OCI-LY3 (cell line): ENCODE measurements at regions not wholly inside any gene's neighbourhood (a gene's known extent, or its start where the extent isn't known, plus 50 kb on each side); places are given as distances from the start of the nearest gene placed in this dataset.

Source experiments
- EZH2phosphoT487 ChIP-seq: fragments of 200-600 bp; shearing (Covaris generic); IDR thresholded peaks from 2 replicates; pipeline ENCODE4 v1.6.1; 2018; ENCODE audit warnings: antibody characterized with exemption, mixed run types, low read depth
- TF ChIP-seq, protein P1 (sequence below): fragments of 200-600, 300-600 bp; sonication (generic); IDR thresholded peaks from 2 replicates; pipeline ENCODE4 v1.5.1; 2014; ENCODE audit warnings: antibody characterized with exemption, low read length, low read depth

DNA sequence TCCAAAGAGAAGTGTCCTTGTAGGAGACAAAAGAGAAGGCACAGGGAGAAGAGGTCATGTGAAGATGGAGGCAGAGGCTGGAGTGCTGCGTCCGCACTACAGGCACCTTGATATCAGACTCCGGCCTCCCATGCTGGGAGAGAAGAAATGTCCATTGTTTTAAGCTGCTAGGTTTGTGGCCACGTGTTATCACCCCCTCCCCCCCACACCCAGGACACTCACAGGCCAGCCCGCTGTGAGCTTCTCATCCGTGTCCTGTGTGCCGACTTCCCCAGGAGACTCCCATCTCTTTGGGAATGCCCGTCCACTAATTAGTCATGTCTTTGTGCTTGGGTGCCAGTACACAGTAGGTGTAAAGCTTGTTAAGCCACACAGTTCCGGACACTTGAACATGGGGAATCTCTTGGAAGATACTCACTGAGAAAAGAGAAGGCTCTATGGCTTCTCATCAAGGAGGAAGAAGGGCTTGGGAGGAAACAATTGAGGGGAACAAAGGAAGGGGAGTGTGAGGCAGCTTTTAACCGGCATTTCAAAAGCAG is 1234.7 kb downstream of the TBC1D22A start:
- TF ChIP-seq, protein P1, sequence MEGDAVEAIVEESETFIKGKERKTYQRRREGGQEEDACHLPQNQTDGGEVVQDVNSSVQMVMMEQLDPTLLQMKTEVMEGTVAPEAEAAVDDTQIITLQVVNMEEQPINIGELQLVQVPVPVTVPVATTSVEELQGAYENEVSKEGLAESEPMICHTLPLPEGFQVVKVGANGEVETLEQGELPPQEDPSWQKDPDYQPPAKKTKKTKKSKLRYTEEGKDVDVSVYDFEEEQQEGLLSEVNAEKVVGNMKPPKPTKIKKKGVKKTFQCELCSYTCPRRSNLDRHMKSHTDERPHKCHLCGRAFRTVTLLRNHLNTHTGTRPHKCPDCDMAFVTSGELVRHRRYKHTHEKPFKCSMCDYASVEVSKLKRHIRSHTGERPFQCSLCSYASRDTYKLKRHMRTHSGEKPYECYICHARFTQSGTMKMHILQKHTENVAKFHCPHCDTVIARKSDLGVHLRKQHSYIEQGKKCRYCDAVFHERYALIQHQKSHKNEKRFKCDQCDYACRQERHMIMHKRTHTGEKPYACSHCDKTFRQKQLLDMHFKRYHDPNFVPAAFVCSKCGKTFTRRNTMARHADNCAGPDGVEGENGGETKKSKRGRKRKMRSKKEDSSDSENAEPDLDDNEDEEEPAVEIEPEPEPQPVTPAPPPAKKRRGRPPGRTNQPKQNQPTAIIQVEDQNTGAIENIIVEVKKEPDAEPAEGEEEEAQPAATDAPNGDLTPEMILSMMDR, result no peak
- TF ChIP-seq EZH2phosphoT487, result no peak
